Caco-2 (cell line): ENCODE measurements at regions not wholly inside any gene's neighbourhood (a gene's known extent, or its start where the extent isn't known, plus 50 kb on each side); places are given as distances from the start of the nearest gene placed in this dataset.

ENCODE experiments used
- BruUV-seq: library from RNA; stranded (reverse); fragments of 400-500 nt; replicated peaks from 2 replicates; lab custom pipeline; 2021; lab: Mats Ljungman, UMichigan
- CTCF ChIA-PET: fragments of 300-600 bp; sonication (Branson Sonifier 250); formaldehyde crosslinking; loops from one replicate; lab custom pipeline; 2022; ENCODE audit warnings: antibody characterized with exemption; lab: Charles Lee
- POLR2A ChIA-PET: fragments of 300-600 bp; sonication (Branson Sonifier 250); formaldehyde crosslinking; loops from one replicate; lab custom pipeline; 2022; ENCODE audit warnings: antibody characterized with exemption; lab: Charles Lee
- DNase-seq, 2 experiments: peaks; one replicate each; pipeline versions ENCODE4 v3.0.0 to v3.0.0-alpha.2; 2020 to 2022
- H3K27me3 ChIP-seq: replicated peaks from 2 replicates; pipeline ENCODE4 v1.6.0; 2011; ENCODE audit warnings: low read length; ENCODE audit not compliant: control insufficient read depth, insufficient read depth
- H3K36me3 ChIP-seq: 2 replicates; pipeline ENCODE4 v1.5.1; 2011; ENCODE audit warnings: low read length; ENCODE audit not compliant: control insufficient read depth, insufficient read depth
- H3K4me1 ChIP-seq: fragments of 250-450 bp; sonication (Bioruptor Pico); 2 replicates; pipeline ENCODE4 v1.5.1; 2020; ENCODE audit warnings: mild to moderate bottlenecking
- H3K4me3 ChIP-seq: 2 replicates; pipeline ENCODE4 v1.5.1; 2011; ENCODE audit warnings: low read depth, mild to moderate bottlenecking, control low read depth, low read length
- H3K9me3 ChIP-seq: fragments of 250-450 bp; sonication (Bioruptor Pico); 2 replicates; pipeline ENCODE4 v1.5.1; 2020; ENCODE audit warnings: mild to moderate bottlenecking, moderate library complexity
- H3K27ac Mint-ChIP-seq: one replicate; pipeline ENCODE4 v1.8.0; 2022; ENCODE audit warnings: mixed read lengths; ENCODE audit not compliant: unreplicated experiment
- H3K27me3 Mint-ChIP-seq: one replicate; pipeline ENCODE4 v1.8.0; 2022; ENCODE audit warnings: mixed read lengths; ENCODE audit not compliant: insufficient read depth, unreplicated experiment
- H3K36me3 Mint-ChIP-seq: one replicate; pipeline ENCODE4 v1.8.0; 2022; ENCODE audit warnings: mild to moderate bottlenecking, mixed read lengths; ENCODE audit not compliant: insufficient read depth, unreplicated experiment
- H3K4me1 Mint-ChIP-seq: one replicate; pipeline ENCODE4 v1.8.0; 2022; ENCODE audit warnings: low read depth, mixed read lengths; ENCODE audit not compliant: unreplicated experiment
- H3K4me3 Mint-ChIP-seq: one replicate; pipeline ENCODE4 v1.8.0; 2022; ENCODE audit warnings: mild to moderate bottlenecking, moderate library complexity, mixed read lengths; ENCODE audit not compliant: unreplicated experiment
- H3K9me3 Mint-ChIP-seq: one replicate; pipeline ENCODE4 v1.8.0; 2022; ENCODE audit warnings: mixed read lengths; ENCODE audit not compliant: unreplicated experiment
- CTCF ChIP-seq, 2 experiments: fragments of 200-600 bp in 1 of 2; IDR thresholded peaks; 1 replicate in 1 of 2; 2 replicates in 1 of 2; pipeline versions ENCODE4 v1.5.1 to v1.8.0; 2011 to 2022; ENCODE audit warnings: antibody characterized with exemption in 1 of 2, control low read depth in 1 of 2, inconsistent platforms in 1 of 2, low read depth in 1 of 2, low read length in 1 of 2, mild to moderate bottlenecking in 1 of 2, moderate library complexity in 1 of 2; ENCODE audit not compliant: insufficient read depth in 1 of 2, severe bottlenecking in 1 of 2, unreplicated experiment in 1 of 2
- intact Hi-C: fragments of 100-400 bp; cut with micrococcal nuclease; formaldehyde crosslinking; loops from one replicate; pipeline ENCODE4 v1.10.0; 2022; ENCODE audit not compliant: unreplicated experiment

DNA sequence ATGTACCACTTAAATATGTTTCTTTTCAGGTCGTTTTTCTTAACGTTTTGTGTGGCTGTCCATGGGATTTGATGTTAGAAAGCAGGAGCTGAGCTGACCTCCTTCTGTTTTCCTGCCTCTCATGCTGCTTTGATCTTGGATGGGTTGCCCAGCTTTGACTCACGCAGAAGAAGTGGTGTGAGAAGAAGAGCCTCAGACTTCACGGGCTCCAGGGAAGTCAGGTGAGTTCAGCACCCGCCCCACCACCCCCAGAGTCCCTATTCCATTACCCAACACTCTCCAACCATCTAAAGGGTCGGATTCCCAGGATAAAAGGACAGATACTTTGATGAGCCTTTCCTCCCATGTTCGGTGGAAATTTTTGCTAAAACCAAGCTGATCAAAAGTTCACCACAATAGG is 373.4 kb downstream of the IRX2 start:
- H3K4me3 Mint-ChIP-seq = no peak overlapping the region
- H3K36me3 ChIP-seq = no peaks in the 10 kb centered on the region
- ChIA-PET POLR2A (interaction anchor here (0.7 kb wide), 1 partner anchor 773 kb away, joined by 7 read pairs; no protein-coding TSS in a partner anchor), CTCF (no interaction called here)
- TF ChIP-seq CTCF (IDR thresholded peaks at IDR 0.05; ENCODE audit: insufficient read depth in 1 of 2, low read depth in 1 of 2, low read length in 1 of 2, severe bottlenecking in 1 of 2, unreplicated experiment in 1 of 2) = no peak
- no peaks in the 10 kb centered on the region for H3K36me3 Mint-ChIP-seq
- no peaks in the 10 kb centered on the region for H3K9me3 ChIP-seq
- H3K4me1 ChIP-seq = no peaks in the 10 kb centered on the region
- intact Hi-C loops = no loop called here
- no peak for DNase-seq
- H3K4me1 Mint-ChIP-seq = no peaks in the 10 kb centered on the region
- no TSS peak for BruUV-seq
- H3K27me3 ChIP-seq = no peaks in the 10 kb centered on the region
- no peak overlapping the region for H3K4me3 ChIP-seq
- no peak overlapping the region for H3K27ac Mint-ChIP-seq
- no peaks in the 10 kb centered on the region for H3K9me3 Mint-ChIP-seq
- peaks cover 4% of the 10 kb centered on the region for H3K27me3 Mint-ChIP-seq

DNA sequence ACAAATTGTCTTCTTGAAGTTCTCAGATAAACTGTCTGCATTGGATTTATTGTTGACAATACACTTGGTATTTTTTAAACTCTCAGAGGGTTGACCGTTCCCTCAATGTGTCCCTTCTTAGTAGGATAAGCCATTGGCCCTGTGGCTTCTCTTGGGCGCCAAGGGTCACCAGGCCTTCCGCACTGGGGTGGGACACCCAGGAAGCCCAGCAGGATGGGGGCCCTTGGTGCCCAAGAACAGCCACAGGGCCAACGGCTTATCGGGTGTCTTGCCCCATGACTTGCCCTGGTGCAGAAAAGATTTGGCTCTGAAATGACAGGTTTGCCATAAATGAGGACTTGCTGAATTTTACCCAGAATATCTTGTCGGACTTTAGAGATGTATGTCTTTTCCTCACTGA is 375.0 kb downstream of the IRX2 start:
- Histone ChIP-seq H3K9me3 (no peaks in the 10 kb centered on the region), H3K4me3 (no peak overlapping the region), H3K36me3 (no peaks in the 10 kb centered on the region), H3K4me1 (no peaks in the 10 kb centered on the region), H3K27me3 (no peaks in the 10 kb centered on the region)
- H3K27me3 Mint-ChIP-seq = peaks cover 4% of the 10 kb centered on the region
- ChIA-PET POLR2A (no interaction called here), CTCF (no interaction called here)
- H3K4me3 Mint-ChIP-seq = no peak overlapping the region
- no peaks in the 10 kb centered on the region for H3K4me1 Mint-ChIP-seq
- BruUV-seq = no TSS peak
- intact Hi-C loops = no loop called here
- H3K27ac Mint-ChIP-seq = no peak overlapping the region
- no peak for DNase-seq
- no peaks in the 10 kb centered on the region for H3K36me3 Mint-ChIP-seq
- peaks cover 12% of the 10 kb centered on the region for H3K9me3 Mint-ChIP-seq
- TF ChIP-seq CTCF (IDR thresholded peaks at IDR 0.05; ENCODE audit: insufficient read depth in 1 of 2, low read depth in 1 of 2, low read length in 1 of 2, severe bottlenecking in 1 of 2, unreplicated experiment in 1 of 2) = no peak

DNA sequence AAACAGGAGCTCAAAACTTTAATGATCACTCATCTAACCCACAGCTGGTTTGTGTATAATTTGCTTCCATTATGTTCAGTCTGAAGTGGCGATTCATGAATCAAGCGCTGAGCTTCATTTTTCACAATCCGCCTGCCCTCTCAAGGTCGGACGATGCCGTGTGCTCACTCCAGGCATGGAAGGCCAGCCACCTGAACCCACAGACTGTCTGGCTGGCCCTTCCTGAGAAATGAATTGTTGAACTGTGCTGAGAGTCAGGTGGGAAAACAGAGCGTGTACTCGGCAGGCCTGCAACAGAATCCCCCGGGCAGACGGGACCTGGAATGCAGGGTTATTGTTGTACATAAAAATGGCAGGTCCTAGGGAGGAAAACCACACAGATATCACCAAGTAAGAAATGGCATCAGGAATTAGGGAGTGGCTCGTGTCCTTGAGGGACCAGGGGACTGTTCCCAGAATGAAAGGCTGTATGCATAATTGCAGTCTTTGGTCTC is 375.7 kb downstream of the IRX2 start:
- BruUV-seq = no TSS peak
- no peaks in the 10 kb centered on the region for H3K27me3 ChIP-seq
- no peaks in the 10 kb centered on the region for H3K4me1 ChIP-seq

More for the DNA sequence above, 375.7 kb downstream of the IRX2 start:
- Mint-ChIP-seq H3K4me1 (no peaks in the 10 kb centered on the region), H3K27me3 (peaks cover 4% of the 10 kb centered on the region), H3K36me3 (no peaks in the 10 kb centered on the region), H3K9me3 (peaks cover 12% of the 10 kb centered on the region), H3K27ac (no peak overlapping the region), H3K4me3 (no peak overlapping the region)
- no peak for TF ChIP-seq CTCF (IDR thresholded peaks at IDR 0.05; ENCODE audit: insufficient read depth in 1 of 2, low read depth in 1 of 2, low read length in 1 of 2, severe bottlenecking in 1 of 2, unreplicated experiment in 1 of 2)
- no peak overlapping the region for H3K4me3 ChIP-seq
- DNase-seq = no peak
- ChIA-PET POLR2A (no interaction called here), CTCF (no interaction called here)
- intact Hi-C loops = no loop called here
- no peaks in the 10 kb centered on the region for H3K36me3 ChIP-seq
- H3K9me3 ChIP-seq = no peaks in the 10 kb centered on the region
